HL-60 (cell line): ENCODE measurements at regions not wholly inside any gene's neighbourhood (a gene's known extent, or its start where the extent isn't known, plus 50 kb on each side); places are given as distances from the start of the nearest gene placed in this dataset.

Experiments
- CTCF ChIP-seq: IDR thresholded peaks from one replicate; pipeline ENCODE4 v1.5.1; 2011; ENCODE audit warnings: low read length, control low read depth, inconsistent platforms; ENCODE audit not compliant: insufficient read depth
- POLR2AphosphoS5 ChIP-seq: IDR thresholded peaks from 2 replicates; pipeline ENCODE4 v1.6.1; 2012; ENCODE audit warnings: low read depth
- SPI1 ChIP-seq: IDR thresholded peaks from 2 replicates; pipeline ENCODE4 v1.6.1; 2012; ENCODE audit warnings: low read depth, mild to moderate bottlenecking, borderline replicate concordance

GRCh38 chr22:34986523-34986922 is 79.4 kb upstream of the ISX start:
- TF ChIP-seq CTCF (no peak), POLR2AphosphoS5 (no peak), SPI1 (no peak)
